AML-193 (cell line): ENCODE measurements at regions not wholly inside any gene's neighbourhood (a gene's known extent, or its start where the extent isn't known, plus 50 kb on each side); places are given as distances from the start of the nearest gene placed in this dataset.
"Not testable (repeated sequence)": the region's sequence is repeated elsewhere in the genome, so short reads cannot be mapped to it uniquely, and the experiment has no call there.

Experiments
- DNase-seq, 2 experiments: peaks; one replicate each; lab custom pipeline; 2025; lab: John Stamatoyannopoulos, UW

GRCh38 chr6:90719321-90720195, 132.7 kb upstream of the MAP3K7 start:
- no peak for DNase-seq

- DNase-seq, result no peak
Observed at GRCh38 chr6:90716376-90716775, 129.5 kb upstream of the MAP3K7 start.

DNA sequence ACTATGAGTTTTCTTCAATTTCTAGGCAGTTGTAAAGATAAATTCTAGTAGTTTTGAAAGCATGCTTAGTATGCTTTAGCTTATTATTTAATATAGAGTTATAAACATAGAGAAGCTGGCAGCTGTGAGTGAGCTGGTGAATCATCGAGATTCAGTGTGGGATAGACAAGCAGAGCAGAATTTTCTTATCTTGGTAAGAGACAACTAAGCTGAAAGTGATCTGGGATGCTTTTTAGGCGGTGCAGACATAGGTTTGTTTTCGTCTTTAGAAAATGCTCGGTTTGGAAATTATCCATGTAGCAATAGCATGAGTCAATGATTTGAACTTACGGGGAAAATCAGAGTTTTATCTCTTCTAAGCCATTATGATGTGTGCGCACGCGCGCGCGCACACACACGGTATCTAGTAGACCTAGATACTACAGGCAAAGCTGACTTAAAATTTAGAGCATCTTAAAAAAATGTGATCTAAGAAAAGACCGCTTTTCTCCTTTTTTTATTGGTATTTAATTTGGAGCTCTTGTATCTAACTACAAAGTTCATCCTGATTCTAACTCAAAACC, 128.3 kb upstream of the MAP3K7 start:
- DNase-seq, result no peak

DNA sequence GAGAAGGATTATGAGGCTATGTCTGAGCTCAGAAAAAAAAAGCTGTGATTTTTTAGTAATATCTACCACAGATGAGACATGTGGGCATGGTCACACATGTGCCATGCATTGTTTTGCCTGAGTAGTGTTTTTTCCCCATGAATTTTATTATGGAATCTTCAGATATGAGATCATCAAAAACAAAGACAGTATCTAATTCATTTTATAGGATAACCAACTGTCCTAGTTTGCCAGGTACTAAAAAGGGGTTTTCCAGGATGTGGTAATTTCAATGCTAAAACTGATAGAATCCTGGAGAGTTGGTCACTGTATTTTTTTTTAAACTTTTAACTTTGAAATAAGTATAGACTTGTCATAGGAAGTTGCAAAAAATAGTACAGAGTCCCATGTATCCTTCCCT, 127.4 kb upstream of the MAP3K7 start:
- DNase-seq, result no peak

GRCh38 chr6:90712114-90712513, 125.2 kb upstream of the MAP3K7 start:
- no peak for DNase-seq

- DNase-seq, result no peak
Observed at GRCh38 chr6:90709431-90709996, 122.6 kb upstream of the MAP3K7 start.

GRCh38 chr6:90708206-90708737, 121.4 kb upstream of the MAP3K7 start:
- no peak for DNase-seq

- no peak for DNase-seq
Observed at GRCh38 chr6:90707246-90707645, 120.4 kb upstream of the MAP3K7 start.

GRCh38 chr6:90703336-90703735, 116.5 kb upstream of the MAP3K7 start:
- DNase-seq, result no peak

- no peak for DNase-seq
Observed at GRCh38 chr6:90701926-90702325, 115.1 kb upstream of the MAP3K7 start.

DNA sequence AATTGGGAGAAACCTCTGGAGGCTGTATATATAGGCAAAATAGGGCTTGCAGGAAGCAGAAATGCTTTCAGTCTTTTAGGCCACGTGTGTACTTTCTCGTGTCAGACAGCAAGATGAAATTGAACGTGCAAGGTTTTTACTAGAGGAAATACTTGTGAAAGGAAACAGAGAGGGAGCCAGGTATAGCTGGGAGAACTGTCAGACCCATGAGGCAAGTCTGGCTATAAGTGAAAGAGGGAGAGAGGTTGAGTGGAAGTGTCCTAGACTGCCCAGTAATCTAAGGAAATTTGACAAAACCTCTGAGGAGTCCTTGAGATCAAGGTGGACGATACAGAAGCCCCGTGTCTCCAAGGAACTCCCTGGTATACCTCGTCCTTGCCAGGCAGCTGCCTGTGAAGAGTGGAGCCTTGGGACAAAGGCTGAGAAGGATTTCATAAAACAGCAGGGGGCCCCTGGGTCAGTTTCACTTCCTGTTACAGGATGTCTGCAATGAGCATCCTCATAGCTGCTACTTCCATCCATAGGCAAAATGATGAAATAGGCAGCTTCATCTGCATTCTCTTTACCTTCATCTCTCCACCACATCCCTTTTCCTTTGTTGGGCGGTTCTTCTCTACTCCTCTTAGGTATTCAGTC, 114.4 kb upstream of the MAP3K7 start:
- DNase-seq, result peak; percentile 16 to 32

DNA sequence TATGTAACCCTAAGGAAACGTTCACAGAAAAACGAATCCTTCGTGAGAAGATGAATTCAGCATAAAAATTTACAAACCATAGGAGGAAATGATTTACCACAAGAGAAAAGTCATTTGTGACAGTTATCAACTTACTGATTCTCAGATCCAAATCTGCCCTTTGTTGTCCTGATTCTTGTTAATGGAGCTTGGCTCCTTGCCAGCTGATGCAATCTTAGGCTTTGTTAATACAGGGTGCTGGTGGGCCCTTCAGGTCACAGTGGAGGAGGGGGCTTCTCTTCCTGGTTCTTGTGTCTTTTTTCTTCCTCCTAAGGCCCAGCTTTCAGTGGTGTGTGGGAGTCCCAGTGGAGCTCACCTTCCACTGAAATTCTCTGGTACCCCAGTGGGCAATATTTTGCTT, 108.4 kb upstream of the MAP3K7 start:
- no peak for DNase-seq

- no peak for DNase-seq
Observed at GRCh38 chr6:90694802-90695201, 107.9 kb upstream of the MAP3K7 start.

DNA sequence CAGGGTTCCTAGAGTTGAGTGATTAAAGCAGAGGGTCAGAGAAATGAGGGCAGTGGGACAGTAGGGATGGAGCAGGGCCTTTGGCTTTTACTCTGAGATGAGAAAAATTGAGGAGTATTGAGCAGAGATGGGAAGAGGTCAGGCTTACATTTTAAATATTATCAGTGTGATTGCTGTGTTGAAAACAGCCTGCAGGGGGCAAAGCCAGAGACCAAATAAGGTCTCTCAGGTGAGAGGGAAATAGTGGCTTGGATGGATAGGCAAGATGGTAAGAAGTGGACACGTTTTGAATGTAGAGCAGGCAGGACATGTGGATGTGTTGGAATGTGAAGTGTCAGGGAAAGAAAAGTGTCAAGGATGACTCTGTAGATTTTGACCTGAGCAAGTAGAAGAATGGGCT, 105.0 kb upstream of the MAP3K7 start:
- DNase-seq, result no peak

- no peak for DNase-seq
Observed at GRCh38 chr6:90689172-90689571, 102.3 kb upstream of the MAP3K7 start.

- no peak for DNase-seq
Observed at GRCh38 chr6:90687775-90688380, 101.0 kb upstream of the MAP3K7 start.

DNA sequence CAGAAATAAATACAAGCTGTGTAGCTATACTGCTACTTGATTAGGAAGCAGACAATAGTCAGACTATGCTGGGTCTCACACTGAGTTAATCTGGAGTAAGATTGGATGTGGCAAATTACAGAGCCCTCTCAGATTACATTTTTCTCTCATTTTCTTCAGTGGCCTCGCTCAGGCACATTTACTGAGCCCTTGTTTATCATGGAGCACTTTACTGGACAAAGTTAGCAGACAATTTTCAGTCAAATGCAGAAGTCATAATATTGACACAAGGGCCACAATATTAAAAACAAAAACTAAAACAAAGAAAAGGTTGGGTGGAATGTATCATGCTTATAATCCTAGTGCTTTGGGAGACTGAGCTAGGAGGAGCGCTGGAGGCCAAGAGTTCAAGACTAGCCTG, 95.0 kb upstream of the MAP3K7 start:
- DNase-seq, result no peak

- DNase-seq, result no peak
Observed at GRCh38 chr6:90678049-90678779, 91.3 kb upstream of the MAP3K7 start.

DNA sequence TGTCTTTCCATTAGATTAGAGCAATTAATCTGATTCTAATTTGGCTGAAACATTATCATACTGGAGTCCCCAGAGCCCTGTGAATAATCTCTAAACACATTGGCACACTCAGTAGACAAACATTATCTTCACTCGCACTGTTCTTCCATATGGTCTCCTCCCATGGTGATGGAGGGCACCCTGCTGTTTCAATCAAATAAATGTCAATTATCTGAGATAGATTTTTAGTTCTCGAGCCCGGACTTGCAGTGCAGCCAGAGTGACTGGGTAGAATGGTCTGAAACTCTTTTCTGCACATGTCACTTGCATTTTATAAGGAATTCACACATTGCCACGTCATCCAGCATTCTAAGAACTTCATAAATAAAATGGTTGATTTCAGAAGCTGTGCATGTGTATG, 90.6 kb upstream of the MAP3K7 start:
- no peak for DNase-seq

DNA sequence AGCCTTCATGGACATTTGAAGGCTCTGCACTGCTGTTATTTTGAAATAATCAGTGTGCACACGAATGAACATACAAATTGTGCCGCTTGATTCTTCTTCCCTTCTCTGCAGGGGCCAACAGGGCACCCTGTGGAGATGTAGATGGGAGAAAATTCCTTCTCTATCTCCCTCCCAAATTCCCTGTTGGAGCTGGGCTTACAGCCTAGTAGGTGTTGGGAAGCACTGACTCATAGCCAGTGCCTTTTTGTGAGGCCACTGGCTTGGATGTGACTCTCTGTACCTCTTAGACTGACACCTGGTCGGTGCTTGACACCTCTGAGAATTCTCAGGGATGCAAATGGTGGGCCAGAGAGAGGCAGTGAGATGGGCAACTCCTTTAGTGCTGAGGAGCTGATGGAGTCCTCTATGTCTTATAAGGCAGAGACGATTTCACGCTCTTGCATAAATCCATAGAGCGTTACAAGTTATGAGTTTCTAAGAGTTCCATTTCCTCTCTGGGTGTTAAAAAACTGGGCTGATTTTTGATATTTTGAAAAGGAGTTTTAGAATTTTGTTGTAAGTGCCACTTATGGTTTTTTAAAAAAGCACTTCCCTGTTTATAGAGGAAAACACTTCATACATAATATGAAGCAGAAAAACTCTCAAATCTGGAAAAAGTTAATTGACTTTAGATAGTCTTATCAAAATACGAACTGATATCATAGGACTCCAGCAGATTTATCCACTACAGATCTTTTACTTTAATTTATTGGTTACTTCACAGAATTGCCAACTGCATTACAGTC, 89.8 kb upstream of the MAP3K7 start:
- DNase-seq, result no peak

DNA sequence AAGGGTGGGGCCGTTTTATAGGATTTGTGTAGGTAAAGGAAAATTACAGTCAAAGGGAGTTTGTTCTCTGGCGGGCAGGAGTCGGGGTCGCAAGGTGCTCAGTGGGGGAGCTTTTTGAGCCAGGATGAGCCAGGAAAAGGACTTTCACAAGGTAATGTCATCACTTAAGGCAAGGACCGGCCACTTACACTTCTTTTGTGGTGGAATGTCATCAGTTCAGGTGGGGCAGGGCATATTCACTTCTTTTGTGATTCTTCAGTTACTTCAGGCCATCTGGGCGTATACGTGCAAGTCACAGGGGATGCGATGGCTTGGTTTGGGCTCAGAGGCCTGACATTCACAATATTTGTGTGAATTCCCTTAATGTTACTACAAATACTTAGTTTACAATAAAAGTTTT, 88.2 kb upstream of the MAP3K7 start:
- DNase-seq, result not testable (repeated sequence)
